NCI-H2227 (cell line): ENCODE measurements at regions not wholly inside any gene's neighbourhood (a gene's known extent, or its start where the extent isn't known, plus 50 kb on each side); places are given as distances from the start of the nearest gene placed in this dataset.
"Not testable (repeated sequence)": the region's sequence is repeated elsewhere in the genome, so short reads cannot be mapped to it uniquely, and the experiment has no call there.

ENCODE experiments used
- DNase-seq: peaks from one replicate; lab custom pipeline; 2025; ENCODE audit not compliant: unreplicated experiment; lab: John Stamatoyannopoulos, UW

DNA sequence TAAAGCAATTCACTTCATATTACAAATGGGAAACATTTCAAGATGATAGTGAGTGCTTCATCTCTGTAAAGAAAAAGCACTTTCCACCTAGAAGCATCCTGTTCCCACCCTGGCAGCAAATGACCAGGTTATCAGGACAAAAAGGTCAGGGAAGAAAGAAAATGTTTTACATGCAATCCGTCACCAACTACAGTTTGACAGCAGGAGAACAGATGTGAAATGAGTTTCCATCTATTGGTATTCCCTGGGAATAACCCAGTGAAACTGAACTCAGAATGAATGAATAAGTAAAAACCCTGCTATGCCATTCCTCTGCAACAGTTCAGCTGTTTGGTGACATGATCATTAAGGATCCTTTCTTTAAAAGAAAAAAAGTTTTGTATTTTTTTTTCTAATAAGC, 67.6 kb downstream of the HTR1A start:
- no peak for DNase-seq

DNA sequence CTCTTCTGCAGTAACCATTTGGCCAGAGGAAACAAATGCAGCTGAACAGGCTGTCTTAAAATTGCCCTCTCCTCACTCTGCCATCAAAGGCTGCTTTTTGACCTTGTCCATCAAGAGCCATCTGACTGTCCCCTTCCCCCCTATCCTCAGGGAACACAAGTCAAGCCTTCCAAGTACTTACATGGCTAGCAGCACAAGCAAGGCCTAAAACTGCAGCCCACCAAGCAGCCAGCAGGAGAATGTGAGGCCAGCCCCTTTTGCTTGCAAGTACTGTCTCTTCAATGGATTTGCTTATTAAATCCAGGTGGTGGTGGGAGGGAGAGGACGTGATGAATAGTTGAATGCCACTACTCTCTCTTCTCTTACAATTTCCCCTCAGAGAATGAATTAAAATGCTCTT, 83.5 kb downstream of the HTR1A start:
- DNase-seq = no peak

DNA sequence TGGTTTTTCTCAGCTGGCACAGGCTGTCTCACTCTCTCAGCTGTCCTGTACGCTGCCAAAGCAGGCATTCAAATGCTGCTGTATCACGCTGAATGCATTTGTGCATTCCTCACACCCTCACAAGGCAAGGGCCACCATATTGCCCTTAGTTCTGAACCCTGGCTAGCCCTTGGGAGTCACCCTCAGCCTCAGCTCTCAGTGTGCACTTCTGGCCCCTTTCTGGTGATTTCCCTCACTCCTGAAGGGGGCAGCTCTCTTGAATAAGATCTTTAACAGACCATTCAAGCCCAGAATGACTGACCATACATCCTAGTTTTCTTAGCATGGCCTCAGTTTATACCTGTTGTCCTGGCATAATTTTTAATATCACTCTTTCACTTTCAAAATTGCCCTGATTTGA, 84.3 kb downstream of the HTR1A start:
- no peak for DNase-seq

DNA sequence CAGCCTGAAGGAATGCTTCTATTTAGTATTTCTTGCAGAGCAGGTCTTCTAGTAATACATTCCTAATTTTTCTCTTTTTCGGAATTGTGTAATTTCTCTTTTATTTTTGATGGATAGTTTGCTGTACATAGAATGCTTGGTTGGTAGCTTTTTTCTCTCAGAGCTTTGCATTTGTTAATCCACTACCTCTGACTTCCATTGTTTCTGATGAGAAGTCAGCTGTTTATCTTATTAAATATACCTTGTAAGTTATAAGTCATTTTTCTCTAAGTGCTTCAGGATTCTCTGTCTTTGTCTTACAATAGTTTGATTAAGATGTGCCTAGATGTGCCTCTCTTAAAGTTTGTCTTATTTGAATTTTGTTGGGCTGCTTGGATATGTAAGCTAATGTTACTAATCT, 101.9 kb downstream of the HTR1A start:
- DNase-seq = no peak

DNA sequence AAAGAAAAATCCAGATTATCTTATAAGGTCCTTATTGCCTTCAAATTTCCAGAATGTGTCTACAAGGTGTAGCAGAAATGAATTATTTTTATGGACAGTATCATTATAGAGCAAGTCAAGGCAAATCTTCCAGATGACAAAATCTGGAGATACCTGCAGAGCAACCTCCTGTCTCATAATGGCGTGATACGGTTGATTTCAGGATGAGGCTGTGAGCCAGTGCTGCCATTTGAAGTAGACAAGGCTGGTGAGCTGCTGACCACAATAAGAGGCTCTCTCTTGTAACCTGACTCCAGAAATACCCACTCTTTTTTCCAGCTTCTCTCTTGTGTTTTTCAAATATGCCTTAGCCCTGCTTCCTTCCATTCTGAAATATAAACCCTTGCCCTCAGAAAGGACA, 108.2 kb downstream of the HTR1A start:
- no peak for DNase-seq

DNA sequence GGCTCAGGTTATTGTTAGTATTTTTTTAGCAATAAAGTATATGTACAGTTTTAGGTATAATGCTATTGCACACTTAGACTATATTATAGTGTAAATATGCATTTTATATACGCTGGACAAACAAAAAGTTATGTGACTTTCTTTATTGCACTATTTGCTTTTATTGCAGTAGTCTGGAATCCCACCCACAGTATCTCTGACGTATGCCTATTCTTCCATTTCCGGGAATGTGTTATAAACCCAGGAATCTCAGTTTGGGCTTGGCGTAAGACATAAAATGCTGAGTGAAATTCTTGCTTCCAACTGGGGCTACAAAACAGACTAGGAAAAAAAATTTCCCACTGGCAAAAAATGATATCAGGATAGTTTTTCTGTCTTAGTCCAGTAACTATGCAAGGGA, 119.1 kb downstream of the HTR1A start:
- DNase-seq = no peak

DNA sequence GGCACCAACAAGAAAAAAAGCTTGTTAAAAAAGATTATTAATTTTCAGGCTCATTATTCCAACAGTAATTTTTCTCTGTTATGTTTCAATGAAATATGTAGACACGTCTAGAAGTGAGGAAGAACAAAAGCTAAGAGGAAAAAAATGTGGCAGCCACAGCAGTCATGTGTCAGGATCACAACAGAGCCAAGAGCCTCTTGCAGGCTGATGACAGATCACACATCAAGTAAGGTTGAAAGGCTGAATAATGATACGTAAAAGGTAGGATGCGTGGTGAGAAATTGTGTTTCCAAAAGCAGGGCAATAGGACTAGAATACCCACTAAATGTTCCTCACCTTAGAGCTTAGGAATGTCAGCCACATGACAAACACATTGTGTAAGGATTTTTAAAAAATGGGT, 124.8 kb downstream of the HTR1A start:
- DNase-seq = no peak

DNA sequence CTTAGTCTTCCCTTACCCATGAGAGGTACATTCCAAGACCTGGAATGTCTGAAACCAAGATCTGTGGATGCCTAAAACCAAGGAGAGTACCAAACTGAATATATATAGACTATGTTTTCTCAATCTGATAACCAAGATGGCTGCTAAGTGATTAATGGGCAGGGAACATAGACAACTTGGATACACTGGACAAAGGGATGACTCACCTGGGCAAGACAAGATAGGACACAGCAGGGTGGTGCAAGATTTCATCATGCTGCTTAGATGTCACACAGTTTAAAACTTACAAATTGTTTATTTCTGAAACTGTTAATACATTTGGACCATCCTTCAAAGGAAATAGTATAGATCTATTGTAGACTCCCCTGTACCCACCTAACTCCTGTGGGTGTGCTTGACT, 130.9 kb downstream of the HTR1A start:
- DNase-seq = no peak

DNA sequence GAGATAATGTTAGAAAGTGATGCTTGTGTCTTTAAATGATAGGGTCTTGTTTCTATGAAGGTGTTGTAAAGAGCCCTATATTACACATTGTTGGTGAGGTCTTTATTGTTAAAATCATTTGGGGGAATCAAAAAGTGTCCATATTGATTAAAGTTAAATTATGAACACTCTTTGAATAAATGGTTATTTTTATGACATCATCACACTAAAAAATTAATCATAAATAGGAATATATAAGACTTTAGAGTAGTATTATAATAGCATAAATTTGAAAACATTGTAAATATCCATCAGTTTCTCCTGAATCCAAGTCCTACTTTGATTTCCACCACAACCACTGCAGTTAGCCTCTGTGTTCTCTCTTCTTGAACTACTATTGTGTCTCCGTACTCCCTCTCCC, 136.3 kb downstream of the HTR1A start:
- no peak for DNase-seq

DNA sequence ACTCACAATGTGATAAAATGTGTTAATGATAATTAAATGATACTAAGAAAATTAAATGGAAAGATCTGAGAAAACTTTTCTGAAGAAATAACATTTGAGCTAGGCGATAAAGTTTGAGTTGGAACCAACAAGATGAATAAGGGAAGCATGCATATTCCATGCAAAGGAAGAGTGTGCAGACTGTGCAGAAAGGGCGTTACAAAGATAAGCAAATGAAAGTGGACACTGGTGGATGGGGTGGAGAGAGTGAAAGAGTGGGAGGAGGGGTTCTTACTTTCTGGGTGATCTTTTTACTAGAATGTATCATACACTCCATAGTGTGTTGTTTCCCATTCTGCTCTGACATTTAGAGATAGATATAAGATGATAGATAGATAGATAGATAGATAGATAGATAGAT, 138.7 kb downstream of the HTR1A start:
- no peak for DNase-seq

DNA sequence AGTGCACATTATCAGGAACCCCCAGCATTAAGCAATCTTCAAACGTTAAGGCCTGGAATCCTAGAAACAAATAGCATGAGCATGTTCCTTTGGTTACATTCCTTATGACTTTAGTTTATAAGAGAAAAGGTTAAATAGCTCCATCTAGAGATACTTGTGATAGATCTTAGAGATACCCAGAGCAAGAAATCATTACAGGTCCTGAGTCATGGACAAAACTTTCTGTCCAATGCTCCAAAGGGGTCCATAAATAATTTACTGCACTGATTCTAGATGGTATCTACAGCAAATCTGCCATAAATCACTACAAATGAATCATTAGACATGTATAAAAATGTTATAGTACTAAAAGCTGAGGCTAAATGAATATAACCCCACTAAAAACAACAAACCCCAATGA, 139.6 kb downstream of the HTR1A start:
- DNase-seq = no peak

DNA sequence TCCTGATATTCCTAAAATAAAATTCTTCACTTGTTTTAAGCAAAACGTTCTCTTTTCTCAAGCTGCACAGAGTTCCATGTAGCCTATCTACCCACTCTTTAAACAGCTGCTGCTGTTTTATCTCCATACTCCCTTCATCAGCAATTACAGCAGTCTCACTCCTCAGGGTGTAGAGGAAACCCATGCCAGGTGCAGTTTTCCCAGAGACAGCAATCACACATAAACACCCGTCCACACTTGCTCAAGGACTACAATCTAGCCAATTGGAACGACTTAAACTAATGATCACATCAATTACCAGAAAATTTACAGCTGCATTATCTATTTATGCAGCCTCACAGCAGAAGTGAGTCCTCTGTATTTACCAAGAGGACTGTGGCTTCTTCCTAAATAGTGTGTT, 141.7 kb downstream of the HTR1A start:
- no peak for DNase-seq

DNA sequence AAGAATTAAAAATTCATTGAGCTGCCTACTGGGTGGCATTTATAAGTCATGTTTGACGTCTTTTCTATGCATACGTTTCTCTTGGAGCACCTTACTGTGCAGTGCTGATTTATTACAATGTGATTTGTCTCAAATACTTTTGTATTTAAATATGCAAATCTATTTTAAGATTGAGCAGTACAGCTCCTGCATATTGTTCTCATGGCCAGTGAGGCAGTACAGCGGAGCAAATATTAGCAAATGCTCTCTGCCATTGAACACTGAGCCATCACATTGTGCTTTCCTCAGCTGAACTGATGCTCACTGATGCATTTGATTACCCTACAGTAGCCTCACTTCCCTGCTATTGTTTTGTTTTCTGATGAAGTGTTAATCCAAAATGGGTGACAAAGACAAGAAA, 149.6 kb downstream of the HTR1A start:
- DNase-seq = no peak

DNA sequence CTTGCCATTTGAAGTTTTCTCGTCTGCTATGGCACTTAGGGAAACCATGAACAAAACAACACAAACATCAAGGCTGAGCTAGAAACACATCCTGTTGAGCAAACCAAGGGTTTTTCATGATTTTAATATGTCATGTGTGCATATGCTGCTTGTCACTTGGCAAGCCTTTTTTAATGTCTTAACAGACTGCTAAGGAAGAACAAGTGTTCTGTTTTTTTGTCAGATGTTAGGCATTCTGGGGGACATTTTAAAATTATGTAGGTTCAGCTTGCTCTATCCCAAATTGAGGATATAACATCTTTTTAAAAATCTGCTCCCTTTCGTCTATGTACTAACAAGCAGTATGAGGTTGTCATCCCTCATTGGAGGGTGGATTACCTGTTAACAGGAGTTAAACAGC, 150.3 kb downstream of the HTR1A start:
- no peak for DNase-seq

DNA sequence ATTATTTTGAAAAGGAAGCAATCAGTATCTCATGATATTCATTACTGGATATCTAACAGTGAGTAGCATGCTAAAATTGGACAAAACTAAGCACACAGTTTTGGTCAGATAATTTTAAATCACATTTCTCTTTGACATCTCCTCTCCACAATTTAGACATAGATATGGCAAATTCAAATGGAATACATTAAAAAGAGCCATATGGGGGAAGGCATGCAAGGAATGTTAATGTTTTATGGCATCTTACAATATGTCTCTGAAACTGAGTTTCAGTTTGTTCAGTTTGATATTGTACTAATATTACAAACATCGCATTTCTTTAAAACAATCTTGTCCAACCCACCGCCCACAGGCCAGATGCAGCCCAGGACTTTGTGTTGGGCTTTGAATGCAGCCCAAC, 151.0 kb downstream of the HTR1A start:
- DNase-seq = no peak

DNA sequence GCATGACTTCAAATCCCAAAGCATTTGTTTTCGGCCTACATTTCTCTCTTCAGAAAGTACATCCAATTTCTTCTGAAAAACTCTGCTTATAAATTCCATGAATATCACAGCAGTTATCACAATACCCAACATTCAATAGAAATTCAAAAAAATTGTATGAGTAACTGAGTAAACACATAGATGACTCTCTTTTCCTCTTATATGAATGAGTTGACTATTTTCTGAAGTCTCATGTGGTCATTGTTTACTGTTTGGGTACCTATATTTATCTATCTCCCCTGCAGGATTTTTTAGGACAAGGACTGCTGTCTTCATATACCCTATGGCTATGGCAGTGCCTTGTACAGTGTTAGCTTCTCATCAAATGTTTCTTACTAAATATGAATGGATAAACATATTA, 157.1 kb downstream of the HTR1A start:
- DNase-seq = no peak

DNA sequence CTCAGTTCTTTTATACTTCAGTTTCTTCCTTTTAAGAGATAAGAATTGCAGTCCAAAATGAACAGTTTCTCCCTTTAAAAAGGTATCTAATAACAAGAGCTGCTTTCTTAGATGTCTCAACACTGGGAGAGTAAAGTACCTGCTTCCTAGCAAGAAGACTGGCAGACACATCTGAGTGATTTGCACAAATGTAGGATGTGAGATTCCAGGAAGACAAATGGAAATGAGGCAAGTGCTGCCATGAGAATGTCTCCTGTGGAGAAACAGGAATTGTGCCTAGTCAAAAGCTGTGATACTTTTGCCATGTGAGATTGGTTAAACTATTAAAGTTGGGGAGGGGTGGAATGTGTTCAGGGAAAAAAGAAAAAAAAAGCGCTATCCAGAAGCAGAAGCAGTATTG, 159.1 kb downstream of the HTR1A start:
- DNase-seq = no peak

DNA sequence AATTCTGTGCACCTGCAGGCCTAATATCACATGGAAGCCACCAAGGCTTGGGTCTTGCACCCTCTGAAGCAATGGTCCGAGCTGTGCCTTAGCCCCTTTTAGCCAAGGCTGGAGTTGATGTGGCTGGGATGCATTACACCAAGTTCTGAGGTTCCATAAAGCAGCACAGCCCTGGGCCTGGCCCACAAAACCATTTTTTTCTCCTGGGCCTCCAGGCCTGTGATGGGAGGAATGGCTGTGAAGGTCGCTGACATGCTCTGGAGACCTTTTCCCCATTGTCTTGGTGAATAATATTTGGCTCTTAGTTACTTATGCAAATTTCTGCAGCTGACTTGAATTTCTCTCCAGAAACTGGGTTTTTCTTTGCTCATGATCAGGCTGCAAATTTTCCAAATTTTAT, 167.3 kb downstream of the HTR1A start:
- DNase-seq = no peak

DNA sequence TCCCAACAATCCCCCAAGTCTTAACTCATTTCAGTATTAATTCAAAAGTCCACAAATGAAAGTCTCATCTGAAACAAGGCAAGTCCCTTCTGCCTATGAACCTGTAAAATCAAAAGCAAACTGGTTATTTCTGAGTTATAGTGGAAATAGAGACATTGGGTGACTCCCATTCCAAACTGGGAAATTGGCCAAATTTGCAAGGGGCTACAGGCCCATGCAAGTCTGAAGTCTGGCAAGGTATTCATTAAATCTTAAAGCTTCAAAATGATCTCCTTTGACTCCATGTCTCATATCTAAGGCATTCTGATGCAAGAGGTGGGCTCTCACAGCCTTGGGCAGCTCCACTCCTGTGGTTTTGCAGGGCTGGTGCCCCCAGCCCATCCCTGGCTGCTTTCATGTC, 167.9 kb downstream of the HTR1A start:
- no peak for DNase-seq

DNA sequence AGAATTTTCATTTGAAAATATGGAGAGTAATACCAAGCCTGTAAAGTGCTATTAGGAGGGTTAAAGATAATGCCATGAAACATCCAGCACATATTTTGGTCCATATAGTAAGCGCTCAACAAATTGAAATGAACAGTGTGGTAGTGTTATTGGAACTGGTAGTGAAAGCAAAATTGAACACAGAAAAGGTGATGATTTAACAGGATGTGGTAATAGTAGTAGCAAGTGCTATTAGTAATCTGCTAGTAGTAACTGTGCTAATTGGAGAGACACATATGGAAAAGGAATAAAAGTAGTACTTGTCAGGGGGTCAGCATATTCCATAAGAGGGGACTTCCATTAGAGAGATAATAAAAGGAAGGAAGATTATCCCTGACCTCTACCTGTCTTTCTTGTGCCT, 187.3 kb downstream of the HTR1A start:
- no peak for DNase-seq

DNA sequence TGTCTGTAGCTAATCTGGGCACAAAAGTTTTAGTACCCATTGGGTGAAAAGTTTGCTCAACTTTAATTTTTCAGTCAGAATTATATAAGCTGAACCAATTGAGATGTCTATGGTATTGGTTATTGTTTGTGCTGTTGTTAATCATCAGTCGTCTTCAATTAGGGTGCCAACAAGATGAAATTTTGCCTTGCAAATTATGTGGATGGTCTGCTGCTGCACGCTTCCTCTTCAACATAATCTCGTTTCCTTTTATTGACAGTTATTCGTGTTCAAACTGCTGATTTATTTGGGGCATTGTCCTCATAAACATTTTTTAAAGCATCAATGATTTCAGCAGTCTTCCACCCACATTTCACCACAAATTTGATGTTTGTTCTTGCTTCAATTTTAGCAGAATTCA, 194.0 kb downstream of the HTR1A start:
- no peak for DNase-seq

DNA sequence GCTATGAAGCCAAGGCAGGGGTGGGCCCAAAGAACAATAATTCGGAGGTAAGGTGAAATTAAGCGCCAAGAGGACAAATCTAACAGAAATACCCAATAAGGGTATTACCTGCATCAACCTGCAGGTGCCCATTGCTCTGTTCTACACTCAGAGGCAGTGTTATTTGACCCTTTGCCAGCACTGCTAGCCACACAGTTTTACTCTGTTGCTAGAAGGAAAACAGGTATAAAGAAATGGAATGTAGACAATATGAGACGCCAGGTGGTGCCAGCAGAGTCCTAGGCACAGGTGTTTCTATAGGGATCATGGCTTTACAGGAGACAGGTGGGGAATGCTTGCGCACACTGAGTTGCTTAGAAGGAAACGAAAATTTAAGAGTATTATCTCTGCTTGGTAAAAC, 201.3 kb downstream of the HTR1A start:
- no peak for DNase-seq

DNA sequence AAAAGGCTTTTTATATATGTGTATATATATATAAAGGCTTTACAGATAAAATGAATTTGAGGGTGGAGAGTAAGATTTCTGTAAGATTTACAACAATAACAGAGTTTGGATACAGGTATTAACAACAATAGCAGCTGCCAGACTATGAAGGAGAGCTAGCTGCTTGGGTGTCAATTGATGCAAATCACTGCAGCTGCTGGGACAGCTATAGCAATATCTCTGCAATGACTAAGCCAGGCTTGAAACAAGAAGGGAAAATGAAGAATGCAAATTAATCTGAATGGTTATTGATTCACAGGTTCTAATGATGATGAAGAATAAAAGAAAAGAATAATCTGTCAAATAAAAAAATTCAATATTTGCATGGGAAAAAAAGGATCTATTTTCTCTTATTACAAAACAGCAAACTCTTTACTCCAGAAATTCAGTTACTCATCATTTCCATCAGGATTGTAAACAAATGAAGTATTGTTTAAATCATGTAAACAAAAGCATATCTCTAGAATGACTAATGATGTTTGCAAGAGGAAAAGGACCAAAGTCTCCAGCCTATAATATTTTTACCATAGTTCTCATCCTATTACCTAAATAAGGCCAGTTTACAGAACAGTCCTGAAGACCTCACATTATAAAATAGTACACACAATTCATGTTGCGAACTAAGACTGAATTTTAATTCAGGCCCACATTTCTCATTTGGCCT, 219.0 kb downstream of the HTR1A start:
- DNase-seq = no peak

DNA sequence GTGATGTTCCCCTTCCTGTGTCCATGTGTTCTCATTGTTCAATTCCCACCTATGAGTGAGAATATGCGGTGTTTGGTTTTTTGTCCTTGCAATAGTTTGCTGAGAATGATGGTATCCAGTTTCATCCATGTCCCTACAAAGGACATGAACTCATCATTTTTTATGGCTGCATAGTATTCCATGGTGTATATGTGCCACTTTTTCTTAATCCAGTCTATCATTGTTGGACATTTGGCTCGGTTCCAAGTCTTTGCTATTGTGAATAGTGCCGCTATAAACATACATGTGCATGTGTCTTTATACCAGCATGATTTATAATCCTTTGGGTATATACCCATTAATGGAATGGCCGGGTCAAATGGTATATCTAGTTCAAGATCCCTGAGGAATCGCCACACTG, 229.4 kb downstream of the HTR1A start:
- not testable (repeated sequence) for DNase-seq
